GM12864 (cell line): ENCODE measurements at regions not wholly inside any gene's neighbourhood (a gene's known extent, or its start where the extent isn't known, plus 50 kb on each side); places are given as distances from the start of the nearest gene placed in this dataset.
"Not testable (repeated sequence)": the region's sequence is repeated elsewhere in the genome, so short reads cannot be mapped to it uniquely, and the experiment has no call there.

Source experiments
- DNase-seq: peaks from one replicate; pipeline ENCODE4 v3.0.0-alpha.2; 2011; ENCODE audit warnings: low read depth
- H3K4me3 ChIP-seq: 2 replicates; pipeline ENCODE4 v1.5.1; 2011; ENCODE audit warnings: mild to moderate bottlenecking, low read depth, low read length, control low read depth
- TF ChIP-seq, protein P1 (sequence below): IDR thresholded peaks from 2 replicates; pipeline ENCODE4 v1.5.1; 2011; ENCODE audit warnings: low read depth, mild to moderate bottlenecking, moderate library complexity, low read length, control low read depth, inconsistent platforms; ENCODE audit errors: missing control alignments

DNA sequence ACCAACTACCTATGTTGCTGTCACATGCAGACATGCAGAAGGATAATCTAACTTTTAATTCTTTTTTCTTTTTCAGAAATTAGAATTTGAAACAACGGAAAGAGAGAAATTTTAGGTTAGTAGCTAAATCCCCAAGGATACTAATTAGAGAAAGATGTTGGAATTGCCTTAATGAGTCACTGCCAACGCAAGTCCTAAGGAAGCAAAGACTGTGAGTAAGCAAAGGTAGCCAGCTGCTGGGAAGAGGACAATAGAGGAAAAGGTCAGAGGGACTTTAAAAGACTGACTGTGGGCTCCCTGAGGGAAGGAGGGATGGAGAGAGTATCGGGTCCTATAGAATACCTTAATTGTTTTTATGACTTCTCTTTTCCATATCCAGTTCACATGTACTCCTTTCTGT, 461.9 kb upstream of the PAPPA start:
- TF ChIP-seq, protein P1, sequence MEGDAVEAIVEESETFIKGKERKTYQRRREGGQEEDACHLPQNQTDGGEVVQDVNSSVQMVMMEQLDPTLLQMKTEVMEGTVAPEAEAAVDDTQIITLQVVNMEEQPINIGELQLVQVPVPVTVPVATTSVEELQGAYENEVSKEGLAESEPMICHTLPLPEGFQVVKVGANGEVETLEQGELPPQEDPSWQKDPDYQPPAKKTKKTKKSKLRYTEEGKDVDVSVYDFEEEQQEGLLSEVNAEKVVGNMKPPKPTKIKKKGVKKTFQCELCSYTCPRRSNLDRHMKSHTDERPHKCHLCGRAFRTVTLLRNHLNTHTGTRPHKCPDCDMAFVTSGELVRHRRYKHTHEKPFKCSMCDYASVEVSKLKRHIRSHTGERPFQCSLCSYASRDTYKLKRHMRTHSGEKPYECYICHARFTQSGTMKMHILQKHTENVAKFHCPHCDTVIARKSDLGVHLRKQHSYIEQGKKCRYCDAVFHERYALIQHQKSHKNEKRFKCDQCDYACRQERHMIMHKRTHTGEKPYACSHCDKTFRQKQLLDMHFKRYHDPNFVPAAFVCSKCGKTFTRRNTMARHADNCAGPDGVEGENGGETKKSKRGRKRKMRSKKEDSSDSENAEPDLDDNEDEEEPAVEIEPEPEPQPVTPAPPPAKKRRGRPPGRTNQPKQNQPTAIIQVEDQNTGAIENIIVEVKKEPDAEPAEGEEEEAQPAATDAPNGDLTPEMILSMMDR = no peak
- no peak for DNase-seq
- no peak overlapping the region for H3K4me3 ChIP-seq

DNA sequence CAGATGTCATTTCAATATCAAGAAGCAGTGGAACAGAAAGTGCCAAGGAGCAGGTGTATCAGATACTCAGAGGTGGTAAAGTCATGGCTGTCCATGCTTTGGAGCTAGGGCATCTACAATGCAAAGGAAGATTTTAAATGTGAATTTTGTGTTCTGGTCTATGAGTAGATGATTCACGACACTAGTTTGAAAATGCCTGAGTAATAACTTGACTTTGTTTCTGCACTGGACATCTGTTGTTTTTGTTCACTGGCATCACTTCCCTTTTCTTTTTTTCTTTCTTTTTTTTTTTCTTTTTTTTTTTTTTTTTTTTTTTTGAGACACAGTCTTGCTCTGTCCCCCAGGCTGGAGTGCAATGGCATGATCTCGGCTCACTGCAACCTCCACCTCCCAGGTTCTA, 460.7 kb upstream of the PAPPA start:
- DNase-seq, H3K4me3 ChIP-seq: not testable (repeated sequence)

DNA sequence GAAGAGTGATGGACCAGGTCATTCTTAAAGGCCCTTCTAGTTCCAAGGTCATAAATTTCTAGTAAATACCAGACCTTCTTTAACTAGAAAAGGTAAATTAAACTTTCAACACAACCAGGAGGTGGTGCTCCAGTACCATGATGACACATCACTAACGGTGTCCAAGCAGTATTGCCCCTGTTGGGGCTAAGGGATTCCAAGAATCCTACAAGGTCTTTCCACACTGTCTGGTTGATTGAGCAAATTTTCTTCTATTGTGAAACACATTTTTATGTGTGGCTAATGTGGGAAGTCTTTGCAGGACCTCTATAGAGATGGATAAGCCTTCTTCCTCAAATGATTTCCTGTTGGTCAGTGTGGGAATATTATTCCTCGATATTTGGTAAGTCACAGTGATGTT, 459.6 kb upstream of the PAPPA start:
- TF ChIP-seq, protein P1 = no peak
- no peak for DNase-seq

DNA sequence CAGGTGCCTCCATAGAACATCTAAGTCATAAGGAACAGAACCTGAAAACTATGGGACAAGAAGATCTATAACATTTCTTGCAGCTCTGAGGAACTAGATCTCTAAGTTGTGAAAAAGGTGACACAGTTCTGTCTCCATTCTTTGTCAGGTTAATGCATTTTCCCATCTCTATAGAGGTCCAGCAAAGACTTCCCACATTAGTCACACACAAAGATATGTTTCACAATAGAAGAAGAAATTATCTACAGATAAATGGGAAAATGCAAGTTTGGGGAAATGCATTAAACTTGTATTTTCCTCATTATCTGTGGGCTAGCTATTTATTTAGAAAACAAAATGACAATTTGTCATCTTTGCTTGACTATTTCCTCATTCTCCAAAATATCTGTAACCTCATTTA, 458.6 kb upstream of the PAPPA start:
- TF ChIP-seq, protein P1 = no peak
- no peak overlapping the region for H3K4me3 ChIP-seq
- no peak for DNase-seq

More for the DNA sequence above, 459.6 kb upstream of the PAPPA start:
- H3K4me3 ChIP-seq = no peak overlapping the region

DNA sequence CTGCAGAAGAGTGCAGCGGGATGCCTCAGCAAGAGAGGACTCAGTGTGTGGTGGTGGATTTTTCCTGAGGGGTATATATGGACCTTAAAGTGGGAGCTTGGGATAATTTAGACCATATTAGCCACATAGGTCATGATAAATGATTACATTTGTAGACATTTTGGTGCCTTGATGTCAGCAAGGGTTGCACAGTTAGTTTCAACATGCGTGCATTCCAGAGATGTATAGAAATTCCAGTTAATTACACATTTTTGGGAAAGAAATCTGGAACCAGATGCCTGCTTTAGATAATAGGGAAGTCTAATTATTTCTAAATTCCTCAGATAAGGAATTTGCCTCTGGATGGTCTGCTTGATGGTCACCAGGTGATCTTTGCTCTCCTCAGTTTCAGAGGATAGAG, 440.6 kb upstream of the PAPPA start:
- no peak overlapping the region for H3K4me3 ChIP-seq
- TF ChIP-seq, protein P1 = no peak

DNA sequence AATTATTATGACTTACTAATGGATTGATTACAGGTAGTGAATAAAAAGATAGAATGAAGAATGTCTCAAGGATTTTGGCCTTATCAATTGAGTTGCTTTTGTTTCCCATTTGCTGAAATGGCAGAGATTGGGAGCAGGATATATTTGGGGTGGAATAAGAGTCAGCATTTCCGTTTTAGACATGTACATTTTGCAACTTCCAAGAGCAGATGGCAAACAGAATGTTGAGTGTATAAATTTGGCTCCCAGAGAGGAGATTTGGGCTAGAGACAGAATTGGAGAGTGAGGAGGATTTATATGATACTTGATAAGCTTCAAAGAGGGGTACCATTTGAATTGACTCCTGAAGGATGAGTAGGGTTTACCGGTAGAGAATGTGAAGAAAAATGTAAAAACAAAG, 437.9 kb upstream of the PAPPA start:
- H3K4me3 ChIP-seq = no peak overlapping the region
- TF ChIP-seq, protein P1 = no peak
- DNase-seq = no peak

More for the DNA sequence above, 440.6 kb upstream of the PAPPA start:
- no peak for DNase-seq

DNA sequence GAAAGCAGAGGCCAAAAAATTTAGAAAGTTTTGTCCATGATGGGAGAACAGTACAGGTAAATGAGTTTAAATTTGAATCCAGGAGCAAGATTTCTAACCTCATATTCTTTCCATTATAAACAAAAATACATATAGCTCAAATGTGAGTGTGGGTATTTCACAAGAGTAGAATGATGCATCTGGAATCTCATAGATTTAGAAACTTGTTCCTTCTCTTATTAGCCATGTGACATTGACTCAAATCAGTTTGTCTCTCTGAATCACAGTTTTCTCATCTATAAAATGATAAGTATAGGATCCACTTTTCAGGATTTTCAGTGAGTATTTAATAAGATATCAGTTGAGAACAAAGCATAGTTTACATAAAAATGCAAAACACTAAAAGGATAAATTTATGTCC, 436.3 kb upstream of the PAPPA start:
- no peak overlapping the region for H3K4me3 ChIP-seq
- TF ChIP-seq, protein P1 = no peak
- no peak for DNase-seq
